Loucy (cell line): ENCODE measurements at regions not wholly inside any gene's neighbourhood (a gene's known extent, or its start where the extent isn't known, plus 50 kb on each side); places are given as distances from the start of the nearest gene placed in this dataset.

Source experiments
- CTCF ChIP-seq: fragments of 200-600 bp; sonication (generic); conservative IDR thresholded peaks from 2 replicates; pipeline ENCODE4 v1.5.1; 2014; ENCODE audit warnings: mild to moderate bottlenecking, antibody characterized with exemption, low read length
- EZH2phosphoT487 ChIP-seq: fragments of 200-600 bp; IDR thresholded peaks from 2 replicates; pipeline ENCODE4 v1.6.1; 2018; ENCODE audit warnings: antibody characterized with exemption, mild to moderate bottlenecking, moderate library complexity, borderline replicate concordance

GRCh38 chr3:102745881-102746280 is 311.1 kb downstream of the ZPLD1 start:
- TF ChIP-seq CTCF (peak; percentile 66), EZH2phosphoT487 (no peak)
